HCT116 (cell line): ENCODE measurements at regions not wholly inside any gene's neighbourhood (a gene's known extent, or its start where the extent isn't known, plus 50 kb on each side); places are given as distances from the start of the nearest gene placed in this dataset.

Experiments used
- ATAC-seq: fragments of 200-7000 bp; cut with Tn5 transposase; 2 replicates; pipeline ENCODE4 v1.9.1; 2020; ENCODE audit warnings: mild to moderate bottlenecking, moderate library complexity
- BruUV-seq: library from RNA; stranded (reverse); fragments of 400-500 nt; replicated peaks from 2 replicates; lab custom pipeline; 2021; lab: Mats Ljungman, UMichigan
- CTCF ChIA-PET: fragments of 300-600 bp; sonication (Branson Sonifier 250); formaldehyde crosslinking; loops from one replicate; lab custom pipeline; 2021; ENCODE audit warnings: antibody characterized with exemption; lab: Charles Lee
- POLR2A ChIA-PET: fragments of 300-600, 350-600 bp; sonication (Branson Sonifier 250); formaldehyde crosslinking; loops from one replicate; lab custom pipeline; 2021; ENCODE audit warnings: antibody characterized with exemption; lab: Charles Lee
- RAD21 ChIA-PET, 2 experiments: fragments of 300-600 bp; sonication (Branson Sonifier 250); formaldehyde crosslinking; loops; one replicate each; lab custom pipeline; 2023; ENCODE audit warnings: low total read pairs in 2 of 2; ENCODE audit not compliant: uncharacterized antibody in 2 of 2, unreplicated experiment in 2 of 2, low non-redundant PET in 1 of 2; lab: Charles Lee
- DNase-seq: peaks from one replicate; pipeline ENCODE4 v3.0.0-alpha.2; 2010; ENCODE audit warnings: low read depth, low spot score
- H2AFZ ChIP-seq: fragments of 200-600 bp; shearing (Covaris generic), sonication (generic); 2 replicates; pipeline ENCODE4 v1.6.1; 2017; ENCODE audit warnings: low read depth, mixed run types, mixed read lengths, antibody characterized with exemption, low read length; ENCODE audit not compliant: poor library complexity, severe bottlenecking
- H3K27ac ChIP-seq: 2 replicates; pipeline ENCODE4 v1.5.1; 2012; ENCODE audit warnings: low read depth, low read length
- H3K27me3 ChIP-seq: fragments of 200-600 bp; sonication (generic); 2 replicates; pipeline ENCODE4 v1.6.1; 2016; ENCODE audit warnings: mixed run types, low read length, mixed read lengths; ENCODE audit not compliant: insufficient read depth
- H3K36me3 ChIP-seq, 2 experiments: fragments of 200-500 bp in 1 of 2; fragments of 200-600 bp in 1 of 2; sonication (Bioruptor generic) in 1 of 2; sonication (generic) in 1 of 2; 2 replicates each; pipeline versions ENCODE4 v1.5.1 to v1.6.1; 2014 to 2016; ENCODE audit warnings: low read length in 2 of 2, inconsistent platforms in 1 of 2, mixed read lengths in 1 of 2, mixed run types in 1 of 2; ENCODE audit not compliant: insufficient read depth in 2 of 2, control insufficient read depth in 1 of 2
- H3K4me1 ChIP-seq, 2 experiments: fragments of 200-600 bp in 1 of 2; sonication (generic) in 1 of 2; 2 replicates each; pipeline versions ENCODE4 v1.5.1 to v1.6.1; 2012 to 2017; ENCODE audit warnings: low read length in 2 of 2, inconsistent platforms in 1 of 2, mild to moderate bottlenecking in 1 of 2, mixed read lengths in 1 of 2, mixed run types in 1 of 2, moderate library complexity in 1 of 2; ENCODE audit not compliant: insufficient read depth in 2 of 2, control insufficient read depth in 1 of 2
- H3K4me2 ChIP-seq: fragments of 200-600 bp; sonication (generic); 2 replicates; pipeline ENCODE4 v1.6.1; 2017; ENCODE audit warnings: mixed run types, low read length, mixed read lengths
- H3K4me3 ChIP-seq, 2 experiments: fragments of 200-600 bp in 1 of 2; sonication (generic) in 1 of 2; replicated peaks in 1 of 2; 2 replicates each; pipeline ENCODE4 v1.5.1; 2011 to 2016; ENCODE audit warnings: low read length in 2 of 2, control low read depth in 1 of 2, low read depth in 1 of 2, mild to moderate bottlenecking in 1 of 2, mixed read lengths in 1 of 2, mixed run types in 1 of 2
- H3K79me2 ChIP-seq: fragments of 200-600 bp; sonication (generic); 2 replicates; pipeline ENCODE4 v1.6.1; 2017; ENCODE audit warnings: mild to moderate bottlenecking, mixed run types, low read length, moderate library complexity, mixed read lengths; ENCODE audit not compliant: insufficient read depth
- H3K9ac ChIP-seq: fragments of 200-600 bp; sonication (generic); 2 replicates; pipeline ENCODE4 v1.6.1; 2016; ENCODE audit warnings: low read length, mixed read lengths
- H3K9me2 ChIP-seq: fragments of 200-600 bp; sonication (generic), shearing (Covaris generic); 2 replicates; pipeline ENCODE4 v1.6.1; 2017; ENCODE audit warnings: mixed run types, mild to moderate bottlenecking, moderate library complexity; ENCODE audit not compliant: insufficient read depth
- H3K9me3 ChIP-seq, 2 experiments: fragments of 200-500 bp in 1 of 2; fragments of 200-600 bp in 1 of 2; sonication (Bioruptor generic) in 1 of 2; sonication (generic) in 1 of 2; 2 replicates each; pipeline ENCODE4 v1.6.1; 2014 to 2017; ENCODE audit warnings: low read length in 2 of 2, mixed read lengths in 2 of 2, inconsistent platforms in 1 of 2, low read depth in 1 of 2, mild to moderate bottlenecking in 1 of 2, mixed run types in 1 of 2, moderate library complexity in 1 of 2; ENCODE audit not compliant: control insufficient read depth in 1 of 2, insufficient read depth in 1 of 2
- H4K20me1 ChIP-seq: fragments of 200-600 bp; sonication (generic), shearing (Covaris generic); 2 replicates; pipeline ENCODE4 v1.6.1; 2017; ENCODE audit warnings: mixed run types, mild to moderate bottlenecking, moderate library complexity; ENCODE audit not compliant: insufficient read depth
- CTCF ChIP-seq, 3 experiments: fragments of 200-600 bp in 1 of 3; sonication (generic) in 1 of 3; IDR thresholded peaks in 2 of 3; conservative IDR thresholded peaks in 1 of 3; 2 replicates each; pipeline ENCODE4 v1.5.1; 2012 to 2017; ENCODE audit warnings: low read depth in 2 of 3, low read length in 2 of 3, antibody characterized with exemption in 1 of 3, borderline replicate concordance in 1 of 3, control low read depth in 1 of 3, mild to moderate bottlenecking in 1 of 3, mixed read lengths in 1 of 3, mixed run types in 1 of 3, moderate library complexity in 1 of 3; ENCODE audit not compliant: insufficient read depth in 1 of 3
- ELF1 ChIP-seq: IDR thresholded peaks from 2 replicates; pipeline ENCODE4 v1.6.1; 2012; ENCODE audit warnings: low read depth, borderline replicate concordance
- EZH2 ChIP-seq: fragments of 200-600 bp; sonication (generic); IDR thresholded peaks from 2 replicates; pipeline ENCODE4 v1.6.1; 2017; ENCODE audit warnings: antibody characterized with exemption, mixed run types
- FOSL1 ChIP-seq: IDR thresholded peaks from 2 replicates; pipeline ENCODE4 v1.6.1; 2012; ENCODE audit warnings: low read depth
- JUND ChIP-seq: IDR thresholded peaks from 2 replicates; pipeline ENCODE4 v1.6.1; 2012
- RAD21 ChIP-seq: IDR thresholded peaks from 2 replicates; pipeline ENCODE4 v1.6.1; 2012; ENCODE audit warnings: low read depth, mild to moderate bottlenecking
- REST ChIP-seq: IDR thresholded peaks from 2 replicates; pipeline ENCODE4 v1.6.1; 2012; ENCODE audit warnings: low read depth
- TCF7L2 ChIP-seq: IDR thresholded peaks from 2 replicates; pipeline ENCODE4 v1.7.0; 2011; ENCODE audit warnings: borderline replicate concordance, inconsistent platforms; ENCODE audit not compliant: insufficient read depth, insufficient read length; ENCODE audit errors: extremely low read depth
- YY1 ChIP-seq: IDR thresholded peaks from 2 replicates; pipeline ENCODE4 v1.6.1; 2011; ENCODE audit warnings: low read length, low read depth, moderate library complexity, mild to moderate bottlenecking; ENCODE audit not compliant: insufficient replicate concordance; ENCODE audit errors: extremely low read depth
- ZFX ChIP-seq: fragments of 450-650 bp; IDR thresholded peaks from 2 replicates; pipeline ENCODE4 v1.6.1; 2017
- ZNF274 ChIP-seq: fragments of 200-500 bp; sonication (Bioruptor generic); IDR thresholded peaks from 2 replicates; pipeline ENCODE4 v1.6.1; 2014; ENCODE audit warnings: mild to moderate bottlenecking, low read depth, low read length, inconsistent platforms
- intact Hi-C: fragments of 100-400 bp; cut with micrococcal nuclease; formaldehyde crosslinking; loops from 2 replicates; pipeline ENCODE4 v1.10.0; 2022

GRCh38 chr13:67303661-67304333 lies 73.7 kb upstream of the PCDH9 start:
- no peaks in the 10 kb centered on the region for H3K9me3 ChIP-seq
- ChIA-PET POLR2A (no interaction called here), CTCF (no interaction called here), RAD21 (no interaction called here)
- H3K4me1 ChIP-seq = no peaks in the 10 kb centered on the region
- DNase-seq (no peak), ATAC-seq (no peak)
- intact Hi-C loops = no loop called here
- no peak overlapping the region for H3K27ac ChIP-seq
- no peaks in the 10 kb centered on the region for H3K27me3 ChIP-seq
- no TSS peak for BruUV-seq
- TF ChIP-seq ZFX (no peak), EZH2 (no peak), FOSL1 (no peak), CTCF (IDR thresholded peaks at IDR 0.05 in 2 of 3, conservative IDR thresholded peaks at IDR 0.05 in 1 of 3; ENCODE audit: borderline replicate concordance in 1 of 3, insufficient read depth in 1 of 3, low read depth in 2 of 3, low read length in 2 of 3) (no peak), JUND (no peak), RAD21 (no peak), TCF7L2 (no peak), REST (no peak), ZNF274 (no peak), ELF1 (no peak), YY1 (no peak)
- H3K4me2 ChIP-seq = no peak overlapping the region
- no peak overlapping the region for H3K9ac ChIP-seq
- no peak overlapping the region for H3K4me3 ChIP-seq
- no peak overlapping the region for H2AFZ ChIP-seq
- 0 out of 4 replicates have a peak, but pooled peaks cover 0 to 3% of the 10 kb centered on the region in 2 experiments for H3K36me3 ChIP-seq
- H4K20me1 ChIP-seq = no peaks in the 10 kb centered on the region
- no peaks in the 10 kb centered on the region for H3K79me2 ChIP-seq
- no peaks in the 10 kb centered on the region for H3K9me2 ChIP-seq
